ENCODE measurements at regions not wholly inside any gene's neighbourhood (a gene's known extent, or its start where the extent isn't known, plus 50 kb on each side); places are given as distances from the start of the nearest gene placed in this dataset.
"Not testable (repeated sequence)": the region's sequence is repeated elsewhere in the genome, so short reads cannot be mapped to it uniquely, and the experiment has no call there.

GRCh38 chr16:82300374-82300951 is 130.4 kb upstream of the MPHOSPH6 start:
- DNase-seq (ENCODE audit: low spot score): no peak

DNA sequence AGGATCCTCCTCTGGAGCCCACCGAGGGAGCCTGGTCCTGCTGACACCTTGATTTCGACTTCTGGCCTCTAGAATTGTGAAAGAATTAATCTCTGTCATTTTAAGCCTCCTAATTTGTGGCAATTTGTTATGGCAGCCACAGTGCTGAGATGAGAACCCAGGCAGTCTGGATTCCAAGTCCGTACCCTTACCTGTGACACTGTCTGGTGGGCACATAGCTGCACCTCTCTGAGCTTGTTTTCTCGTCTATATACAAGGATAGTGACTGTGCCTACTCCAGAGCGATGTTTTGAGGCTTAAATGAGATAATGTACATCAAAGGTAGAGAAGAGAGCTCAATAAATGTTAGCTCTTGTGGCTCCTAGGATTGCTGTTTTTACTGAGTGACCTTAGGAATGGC is 128.4 kb upstream of the MPHOSPH6 start:
- no peak for DNase-seq (ENCODE audit: low spot score)

GRCh38 chr16:82295290-82296201 is 125.5 kb upstream of the MPHOSPH6 start:
- DNase-seq (ENCODE audit: low spot score): no peak

GRCh38 chr16:82293671-82294070 is 123.6 kb upstream of the MPHOSPH6 start:
- no peak for DNase-seq (ENCODE audit: low spot score)

DNA sequence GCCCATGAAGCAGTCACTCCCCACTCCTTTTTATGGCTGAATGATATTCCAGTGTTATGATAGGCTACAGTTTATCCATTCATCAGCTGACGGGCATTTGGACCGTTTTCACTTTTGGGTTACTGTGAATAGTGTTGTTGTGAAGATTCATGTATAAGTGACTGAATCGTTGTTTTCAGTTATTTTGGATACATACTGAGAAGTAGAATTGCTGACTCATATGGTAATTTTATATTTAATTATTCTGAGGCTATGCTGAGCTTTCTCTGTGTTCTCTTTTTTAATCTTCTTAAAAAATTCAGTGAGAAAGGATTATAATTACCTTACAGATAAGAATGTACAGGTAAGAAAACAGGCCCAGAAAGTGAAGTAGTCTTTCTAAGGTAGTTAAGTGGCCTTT is 117.9 kb upstream of the MPHOSPH6 start:
- no peak for DNase-seq (ENCODE audit: low spot score)

GRCh38 chr16:82282662-82283061 is 112.6 kb upstream of the MPHOSPH6 start:
- no peak for DNase-seq (ENCODE audit: low spot score)

GRCh38 chr16:82281544-82281943 is 111.5 kb upstream of the MPHOSPH6 start:
- DNase-seq (ENCODE audit: low spot score): no peak

- no peak for DNase-seq (ENCODE audit: low spot score)
Observed at GRCh38 chr16:82280867-82281266, 110.8 kb upstream of the MPHOSPH6 start.

- not testable (repeated sequence) for DNase-seq (ENCODE audit: low spot score)
Observed at GRCh38 chr16:82275349-82275748, 105.3 kb upstream of the MPHOSPH6 start.

DNA sequence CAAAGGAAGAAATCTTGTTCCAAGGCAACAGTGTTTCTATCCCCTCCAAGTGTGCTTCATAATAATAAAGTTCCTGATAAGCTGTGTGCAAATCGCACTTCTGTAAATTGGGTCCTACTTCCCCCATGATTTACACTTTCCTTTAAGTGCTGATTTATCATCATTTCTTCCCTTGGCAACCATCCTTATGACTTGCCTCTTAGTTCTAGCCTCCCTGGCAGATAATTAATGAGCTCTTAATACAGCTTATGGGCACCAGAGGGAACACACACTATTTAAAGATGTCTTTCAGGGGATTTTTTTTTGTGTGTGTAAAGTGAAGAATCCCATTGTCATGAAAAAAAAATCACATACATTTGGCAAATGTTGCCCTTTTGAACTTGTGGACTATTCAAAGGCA is 101.6 kb upstream of the MPHOSPH6 start:
- no peak for DNase-seq (ENCODE audit: low spot score)

GRCh38 chr16:82267675-82268074 is 97.7 kb upstream of the MPHOSPH6 start:
- not testable (repeated sequence) for DNase-seq (ENCODE audit: low spot score)

DNA sequence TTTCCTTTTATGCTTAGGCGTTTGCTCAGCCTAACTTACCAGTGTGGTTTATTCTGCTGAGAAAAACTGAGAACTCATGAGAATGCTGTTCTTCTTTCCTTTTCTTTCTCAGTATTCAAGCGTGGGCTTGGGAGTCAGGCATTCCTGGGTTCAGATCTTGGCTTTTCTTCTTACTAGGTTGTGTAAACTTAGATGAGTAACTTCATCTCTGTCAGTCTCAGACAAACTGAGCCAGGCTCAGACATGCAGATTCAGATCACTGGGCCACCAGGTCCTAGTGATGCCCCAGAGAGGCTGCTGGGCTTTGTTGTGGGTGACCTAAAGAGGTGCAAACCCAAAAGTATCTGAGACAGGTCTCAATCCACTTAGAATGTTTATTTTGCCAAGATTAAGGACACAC is 95.8 kb upstream of the MPHOSPH6 start:
- DNase-seq (ENCODE audit: low spot score): no peak

DNA sequence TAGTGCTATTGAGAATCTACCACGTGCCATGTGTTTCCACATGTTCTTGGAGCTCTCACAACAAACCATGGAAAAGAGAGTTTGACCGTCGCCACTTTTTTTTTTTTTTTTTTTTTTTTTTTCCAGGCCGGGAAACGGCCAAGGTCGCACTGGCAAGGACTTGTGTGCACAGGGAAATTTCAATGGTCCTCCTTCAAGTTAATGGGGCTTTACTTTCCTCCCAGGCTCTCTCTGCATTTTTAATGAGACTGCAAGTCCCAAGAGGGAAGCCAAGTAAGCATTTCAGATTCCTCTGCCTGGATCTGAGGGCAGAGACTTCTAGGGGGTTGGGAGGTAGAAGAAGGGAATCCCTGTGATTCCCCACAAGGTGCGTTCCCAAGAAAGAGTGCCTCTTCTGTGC is 94.7 kb upstream of the MPHOSPH6 start:
- no peak for DNase-seq (ENCODE audit: low spot score)

DNA sequence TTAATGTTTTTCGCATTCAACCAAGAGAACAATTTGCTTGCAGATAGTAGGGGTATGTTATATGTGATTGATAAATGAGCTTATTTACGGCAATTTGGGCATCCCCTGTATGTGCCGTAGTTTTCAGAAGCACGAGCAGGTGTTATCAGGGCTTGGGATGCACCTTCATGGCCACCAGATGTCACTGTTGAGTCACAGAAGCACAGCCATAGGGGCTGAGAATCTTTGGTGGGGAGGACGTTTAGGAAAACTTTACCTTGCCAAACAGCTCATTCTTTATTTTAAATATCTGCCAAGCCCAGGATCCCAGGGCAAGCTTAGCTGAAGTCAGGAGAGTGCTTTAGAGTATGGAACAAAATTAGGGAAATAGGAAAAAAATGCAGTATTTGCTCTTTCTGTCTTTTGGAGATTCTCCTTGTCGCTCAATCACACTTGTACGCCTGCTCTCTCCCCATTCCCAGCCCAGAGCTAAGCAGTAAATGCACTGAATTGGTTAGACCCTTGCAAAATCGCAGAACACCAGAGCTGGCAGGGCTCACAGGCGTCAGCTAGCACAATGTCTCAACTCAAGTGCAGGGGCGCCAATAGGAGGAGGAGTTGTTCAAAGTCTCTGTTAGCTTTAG is 93.6 kb upstream of the MPHOSPH6 start:
- DNase-seq (ENCODE audit: low spot score): peak; percentile 76

GRCh38 chr16:82262244-82262643 is 92.2 kb upstream of the MPHOSPH6 start:
- no peak for DNase-seq (ENCODE audit: low spot score)

DNA sequence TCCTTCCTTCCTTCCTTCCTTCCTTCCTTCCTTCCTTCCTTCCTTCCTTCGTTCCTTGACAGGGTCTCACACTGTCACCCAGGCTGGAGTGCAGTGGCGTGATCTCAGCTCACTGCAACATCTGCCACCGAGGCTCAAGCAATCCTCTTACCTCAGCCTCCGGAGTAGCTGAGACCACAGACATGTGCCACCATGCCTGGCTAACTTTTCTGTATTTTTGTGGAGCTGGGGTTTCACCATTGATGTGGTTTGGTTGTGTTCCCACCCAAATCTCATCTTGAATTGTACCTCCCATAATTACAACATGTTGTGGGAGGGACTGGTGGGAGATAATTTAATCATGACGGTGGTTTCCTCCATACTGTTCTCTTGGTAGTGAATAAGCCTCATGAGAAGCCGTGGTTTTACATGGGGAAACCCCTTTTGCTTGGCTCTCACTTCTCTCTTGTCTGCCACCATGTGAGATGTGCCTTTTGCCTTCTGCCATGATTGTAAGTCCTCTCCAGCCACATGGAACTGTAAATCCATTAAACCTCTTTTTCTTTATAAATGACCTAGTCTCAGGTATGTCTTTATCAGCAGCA is 90.3 kb upstream of the MPHOSPH6 start:
- no peak for DNase-seq (ENCODE audit: low spot score)

- DNase-seq (ENCODE audit: low spot score): no peak
Observed at GRCh38 chr16:82259731-82260130, 89.7 kb upstream of the MPHOSPH6 start.

DNA sequence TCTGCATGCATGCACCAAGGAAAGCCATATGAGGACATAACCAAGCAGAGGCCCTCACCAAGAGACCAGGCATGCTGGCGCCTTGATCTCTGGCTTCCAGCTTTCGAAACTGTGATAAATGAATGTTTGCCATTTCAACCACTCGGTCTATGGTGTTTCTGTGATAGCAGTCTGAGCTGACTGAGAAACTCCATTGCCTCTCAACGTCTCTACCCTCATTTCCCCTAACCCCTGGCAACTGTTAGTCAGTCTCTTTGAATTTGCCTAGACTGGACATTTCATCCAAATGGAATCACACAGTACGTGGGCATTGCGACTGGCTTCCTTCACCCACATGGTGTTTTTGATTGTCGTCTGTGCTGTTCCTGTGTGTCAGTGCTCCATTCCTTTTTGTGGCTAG is 88.0 kb upstream of the MPHOSPH6 start:
- DNase-seq (ENCODE audit: low spot score): no peak

DNA sequence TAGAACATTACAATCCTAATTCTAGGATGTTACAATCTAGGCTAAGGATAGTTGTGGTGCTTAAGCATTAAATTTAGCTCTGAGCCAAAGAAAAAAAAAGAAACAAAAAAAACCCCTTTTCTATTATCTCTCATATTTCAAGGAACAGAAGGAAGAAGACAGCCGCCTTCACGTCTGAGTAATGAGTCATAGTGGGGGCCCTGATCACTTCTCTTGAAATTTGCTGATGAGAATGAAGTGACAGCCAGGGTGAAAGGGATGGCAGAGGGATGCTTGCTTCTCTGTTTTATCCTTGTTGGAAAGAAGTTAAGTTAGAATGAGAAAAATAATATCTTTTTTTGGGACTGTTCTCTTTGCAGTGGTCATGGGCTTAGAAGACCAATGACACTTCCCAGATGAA is 82.6 kb upstream of the MPHOSPH6 start:
- no peak for DNase-seq (ENCODE audit: low spot score)

- DNase-seq (ENCODE audit: low spot score): no peak
Observed at GRCh38 chr16:82248677-82249076, 78.7 kb upstream of the MPHOSPH6 start.

- no peak for DNase-seq (ENCODE audit: low spot score)
Observed at GRCh38 chr16:82248012-82248656, 78.1 kb upstream of the MPHOSPH6 start.

- DNase-seq (ENCODE audit: low spot score): no peak
Observed at GRCh38 chr16:82242201-82242600, 72.2 kb upstream of the MPHOSPH6 start.

Measured in GM03348 (cell line).